ENCODE measurements at regions not wholly inside any gene's neighbourhood (a gene's known extent, or its start where the extent isn't known, plus 50 kb on each side); places are given as distances from the start of the nearest gene placed in this dataset.

DNA sequence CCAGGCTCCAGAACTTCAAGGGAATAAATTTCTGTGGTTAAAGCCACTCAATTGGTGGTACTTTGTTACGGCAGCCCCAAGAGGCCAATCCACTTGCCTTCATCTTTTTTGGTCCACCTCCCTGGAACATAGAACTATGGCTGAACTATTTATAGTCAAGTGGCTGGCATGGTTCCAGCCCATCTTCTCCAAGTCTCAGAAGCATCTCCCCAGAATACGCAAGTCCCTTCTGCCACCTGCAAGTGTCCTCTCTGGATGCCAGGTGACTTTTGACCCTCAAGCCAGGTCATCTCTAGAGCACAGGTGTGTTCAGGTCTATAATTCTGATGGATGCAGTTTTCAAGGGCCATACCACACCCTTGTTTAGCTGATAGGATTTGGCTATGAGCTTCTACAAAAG, 371.5 kb downstream of the AACS start:
- TF ChIP-seq CTCF (IDR thresholded peaks at IDR 0.05 in 4 of 5, conservative IDR thresholded peaks at IDR 0.05 in 1 of 5) (no peak), POLR2A (IDR thresholded peaks at IDR 0.05) (no peak)

All from gastrocnemius medialis (tissue), 4 donors.